PFSK-1 (cell line): ENCODE measurements at regions not wholly inside any gene's neighbourhood (a gene's known extent, or its start where the extent isn't known, plus 50 kb on each side); places are given as distances from the start of the nearest gene placed in this dataset.

Experiments
- POLR2AphosphoS5 ChIP-seq: IDR thresholded peaks from 2 replicates; pipeline ENCODE4 v1.6.1; 2012; ENCODE audit warnings: low read depth, mild to moderate bottlenecking, control low read depth, low read length, moderate library complexity
- SIN3A ChIP-seq: IDR thresholded peaks from 2 replicates; pipeline ENCODE4 v1.6.1; 2012; ENCODE audit warnings: mild to moderate bottlenecking, low read length, moderate library complexity, borderline replicate concordance; ENCODE audit not compliant: insufficient read depth
- TAF1 ChIP-seq: IDR thresholded peaks from 2 replicates; pipeline ENCODE4 v1.6.1; 2012; ENCODE audit warnings: low read length, control low read depth, borderline replicate concordance; ENCODE audit not compliant: insufficient read depth
- TF ChIP-seq, protein P1 (sequence below), 2 experiments: IDR thresholded peaks; 2 replicates each; pipeline versions ENCODE4 v1.6.1 to v1.8.0; 2011 to 2012; ENCODE audit warnings: low read depth in 2 of 2, low read length in 2 of 2, control low read depth in 1 of 2, inconsistent platforms in 1 of 2, mild to moderate bottlenecking in 1 of 2, moderate library complexity in 1 of 2; ENCODE audit not compliant: insufficient read depth in 1 of 2

DNA sequence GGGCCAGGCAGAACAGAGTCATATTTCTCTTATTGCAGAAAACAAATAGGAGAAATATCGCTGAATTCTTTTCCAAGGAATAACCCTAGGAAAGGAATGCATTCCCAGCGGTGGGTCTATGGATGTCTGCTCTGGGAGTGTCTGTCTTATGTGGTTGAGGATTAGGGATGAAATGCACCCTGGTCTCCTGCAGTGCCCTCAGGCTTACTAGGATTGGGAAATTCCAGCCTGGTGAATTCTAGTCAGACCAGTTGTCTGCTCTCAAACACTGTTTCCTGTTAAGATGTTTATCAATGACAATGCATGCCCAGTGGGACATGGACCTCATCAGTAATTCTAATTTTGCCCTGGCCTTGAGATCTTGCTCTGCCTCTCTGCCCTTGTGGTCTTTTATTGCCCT lies 136.1 kb upstream of the ELAVL2 start:
- TF ChIP-seq SIN3A (no peak), POLR2AphosphoS5 (no peak), TAF1 (no peak)
- TF ChIP-seq, protein P1, sequence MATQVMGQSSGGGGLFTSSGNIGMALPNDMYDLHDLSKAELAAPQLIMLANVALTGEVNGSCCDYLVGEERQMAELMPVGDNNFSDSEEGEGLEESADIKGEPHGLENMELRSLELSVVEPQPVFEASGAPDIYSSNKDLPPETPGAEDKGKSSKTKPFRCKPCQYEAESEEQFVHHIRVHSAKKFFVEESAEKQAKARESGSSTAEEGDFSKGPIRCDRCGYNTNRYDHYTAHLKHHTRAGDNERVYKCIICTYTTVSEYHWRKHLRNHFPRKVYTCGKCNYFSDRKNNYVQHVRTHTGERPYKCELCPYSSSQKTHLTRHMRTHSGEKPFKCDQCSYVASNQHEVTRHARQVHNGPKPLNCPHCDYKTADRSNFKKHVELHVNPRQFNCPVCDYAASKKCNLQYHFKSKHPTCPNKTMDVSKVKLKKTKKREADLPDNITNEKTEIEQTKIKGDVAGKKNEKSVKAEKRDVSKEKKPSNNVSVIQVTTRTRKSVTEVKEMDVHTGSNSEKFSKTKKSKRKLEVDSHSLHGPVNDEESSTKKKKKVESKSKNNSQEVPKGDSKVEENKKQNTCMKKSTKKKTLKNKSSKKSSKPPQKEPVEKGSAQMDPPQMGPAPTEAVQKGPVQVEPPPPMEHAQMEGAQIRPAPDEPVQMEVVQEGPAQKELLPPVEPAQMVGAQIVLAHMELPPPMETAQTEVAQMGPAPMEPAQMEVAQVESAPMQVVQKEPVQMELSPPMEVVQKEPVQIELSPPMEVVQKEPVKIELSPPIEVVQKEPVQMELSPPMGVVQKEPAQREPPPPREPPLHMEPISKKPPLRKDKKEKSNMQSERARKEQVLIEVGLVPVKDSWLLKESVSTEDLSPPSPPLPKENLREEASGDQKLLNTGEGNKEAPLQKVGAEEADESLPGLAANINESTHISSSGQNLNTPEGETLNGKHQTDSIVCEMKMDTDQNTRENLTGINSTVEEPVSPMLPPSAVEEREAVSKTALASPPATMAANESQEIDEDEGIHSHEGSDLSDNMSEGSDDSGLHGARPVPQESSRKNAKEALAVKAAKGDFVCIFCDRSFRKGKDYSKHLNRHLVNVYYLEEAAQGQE (IDR thresholded peaks at IDR 0.05; ENCODE audit: insufficient read depth in 1 of 2, low read depth in 2 of 2, low read length in 2 of 2): no peak
